ENCODE measurements at regions not wholly inside any gene's neighbourhood (a gene's known extent, or its start where the extent isn't known, plus 50 kb on each side); places are given as distances from the start of the nearest gene placed in this dataset.

DNA sequence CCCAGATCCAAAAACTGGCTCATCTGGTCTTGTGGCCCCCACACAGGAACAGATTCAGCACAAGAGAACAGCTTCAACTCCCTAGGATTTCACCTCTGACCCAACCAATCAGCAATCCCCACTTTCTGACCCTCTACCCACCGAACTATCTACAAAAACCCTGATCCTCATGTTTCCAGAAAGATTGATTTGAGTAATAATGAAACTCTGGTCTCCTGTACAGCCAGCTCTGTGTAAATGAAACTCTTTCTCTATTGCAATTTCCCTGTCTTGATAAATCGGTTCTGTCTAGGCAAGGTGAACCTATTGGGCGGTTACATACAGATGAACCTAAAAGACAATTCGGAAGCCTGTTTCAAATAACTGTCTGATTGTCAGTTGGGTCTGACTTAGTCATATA is 847.6 kb upstream of the ALCAM start:
- Histone ChIP-seq H3K9ac (ENCODE audit: low read length) (no peak overlapping the region), H3K4me3 (ENCODE audit: low read length) (no peak overlapping the region), H3K4me1 (ENCODE audit: control insufficient read depth, insufficient read depth, low read length) (no peaks in the 10 kb centered on the region)

DNA sequence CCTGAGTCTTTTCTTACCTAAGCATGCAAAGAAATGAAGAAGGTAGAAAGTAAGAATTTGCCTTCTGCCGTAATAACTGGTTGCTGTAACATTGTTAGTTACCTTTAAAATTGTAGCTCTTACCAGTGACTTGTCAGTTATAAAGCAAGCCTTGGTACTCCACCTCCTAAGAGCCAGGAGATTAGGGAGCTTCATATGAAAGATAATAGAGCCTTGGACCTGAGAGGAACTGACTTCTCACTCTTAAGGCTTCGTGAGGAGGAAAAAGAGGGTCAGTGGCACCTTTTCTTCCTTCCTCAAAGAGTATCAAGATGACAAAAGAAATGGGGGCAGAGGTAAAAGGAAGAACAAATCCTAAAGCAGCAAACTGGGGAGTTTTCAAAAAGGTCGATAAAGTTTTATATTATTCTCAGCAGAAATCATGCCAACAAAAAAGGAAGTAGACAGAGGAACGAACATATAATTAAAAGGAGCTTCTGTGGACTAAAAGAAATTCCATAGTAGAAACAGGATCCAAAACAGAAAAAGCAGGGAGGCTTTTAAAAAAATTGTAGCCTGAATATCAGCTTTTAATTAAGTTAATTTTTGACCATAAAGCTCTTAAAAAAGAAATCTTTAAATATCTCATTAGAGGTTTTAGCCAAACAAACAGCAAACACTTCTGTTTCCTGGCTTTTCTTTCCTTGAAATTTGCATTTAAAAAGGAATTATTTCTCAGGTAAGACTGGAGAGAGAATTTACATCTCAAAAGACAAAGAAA is 847.1 kb upstream of the ALCAM start:
- no peaks in the 10 kb centered on the region for H3K36me3 ChIP-seq (ENCODE audit: control insufficient read depth, insufficient read depth, low read length)
- H3K9ac ChIP-seq (ENCODE audit: low read length) = no peak overlapping the region
- no peak overlapping the region for H3K4me3 ChIP-seq (ENCODE audit: low read length)
- H3K9me3 ChIP-seq (ENCODE audit: control insufficient read depth, low read length) = no peaks in the 10 kb centered on the region
- H3K27me3 ChIP-seq (ENCODE audit: control insufficient read depth, insufficient read depth, low read length) = no peaks in the 10 kb centered on the region
- H3K4me1 ChIP-seq (ENCODE audit: control insufficient read depth, insufficient read depth, low read length) = no peaks in the 10 kb centered on the region

More for the DNA sequence above, 847.6 kb upstream of the ALCAM start:
- Histone ChIP-seq H3K9me3 (ENCODE audit: control insufficient read depth, low read length) (no peaks in the 10 kb centered on the region), H3K27me3 (ENCODE audit: control insufficient read depth, insufficient read depth, low read length) (no peaks in the 10 kb centered on the region), H3K36me3 (ENCODE audit: control insufficient read depth, insufficient read depth, low read length) (no peaks in the 10 kb centered on the region)

- Histone ChIP-seq H3K4me3 (ENCODE audit: low read length) (no peak overlapping the region), H3K4me1 (ENCODE audit: control insufficient read depth, insufficient read depth, low read length) (no peaks in the 10 kb centered on the region), H3K36me3 (ENCODE audit: control insufficient read depth, insufficient read depth, low read length) (no peaks in the 10 kb centered on the region), H3K27me3 (ENCODE audit: control insufficient read depth, insufficient read depth, low read length) (no peaks in the 10 kb centered on the region), H3K9me3 (ENCODE audit: control insufficient read depth, low read length) (no peaks in the 10 kb centered on the region), H3K9ac (ENCODE audit: low read length) (no peak overlapping the region)
Measured at GRCh38 chr3:104520228-104520655, 846.5 kb upstream of the ALCAM start.

GRCh38 chr3:104521606-104522336 is 844.9 kb upstream of the ALCAM start:
- Histone ChIP-seq H3K4me3 (ENCODE audit: low read length) (no peak overlapping the region), H3K9me3 (ENCODE audit: control insufficient read depth, low read length) (no peaks in the 10 kb centered on the region), H3K4me1 (ENCODE audit: control insufficient read depth, insufficient read depth, low read length) (no peaks in the 10 kb centered on the region), H3K36me3 (ENCODE audit: control insufficient read depth, insufficient read depth, low read length) (no peaks in the 10 kb centered on the region), H3K9ac (ENCODE audit: low read length) (no peak overlapping the region), H3K27me3 (ENCODE audit: control insufficient read depth, insufficient read depth, low read length) (no peaks in the 10 kb centered on the region)

DNA sequence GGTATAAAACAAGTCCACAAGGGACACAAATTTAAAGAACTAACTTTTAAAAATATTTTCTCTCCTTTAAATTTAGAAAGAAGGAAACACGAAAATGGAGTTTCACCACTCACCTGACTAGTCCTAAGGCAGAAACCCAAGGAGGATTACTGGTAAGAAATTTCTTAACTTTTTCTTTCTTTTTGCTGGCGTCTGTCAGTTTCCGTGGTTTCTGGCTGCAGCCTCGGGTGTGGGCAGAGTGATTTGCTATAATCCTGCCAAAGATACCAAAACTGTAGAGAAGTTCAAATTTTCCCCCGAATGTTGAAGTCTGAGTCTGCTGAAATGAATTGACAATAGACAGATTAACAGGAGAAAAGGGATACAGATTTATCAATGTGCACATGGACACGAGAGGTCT is 843.6 kb upstream of the ALCAM start:
- H3K4me1 ChIP-seq (ENCODE audit: control insufficient read depth, insufficient read depth, low read length) = no peaks in the 10 kb centered on the region
- H3K9ac ChIP-seq (ENCODE audit: low read length) = no peak overlapping the region
- no peaks in the 10 kb centered on the region for H3K27me3 ChIP-seq (ENCODE audit: control insufficient read depth, insufficient read depth, low read length)
- H3K9me3 ChIP-seq (ENCODE audit: control insufficient read depth, low read length) = no peaks in the 10 kb centered on the region
- H3K4me3 ChIP-seq (ENCODE audit: low read length) = no peak overlapping the region
- no peaks in the 10 kb centered on the region for H3K36me3 ChIP-seq (ENCODE audit: control insufficient read depth, insufficient read depth, low read length)

DNA sequence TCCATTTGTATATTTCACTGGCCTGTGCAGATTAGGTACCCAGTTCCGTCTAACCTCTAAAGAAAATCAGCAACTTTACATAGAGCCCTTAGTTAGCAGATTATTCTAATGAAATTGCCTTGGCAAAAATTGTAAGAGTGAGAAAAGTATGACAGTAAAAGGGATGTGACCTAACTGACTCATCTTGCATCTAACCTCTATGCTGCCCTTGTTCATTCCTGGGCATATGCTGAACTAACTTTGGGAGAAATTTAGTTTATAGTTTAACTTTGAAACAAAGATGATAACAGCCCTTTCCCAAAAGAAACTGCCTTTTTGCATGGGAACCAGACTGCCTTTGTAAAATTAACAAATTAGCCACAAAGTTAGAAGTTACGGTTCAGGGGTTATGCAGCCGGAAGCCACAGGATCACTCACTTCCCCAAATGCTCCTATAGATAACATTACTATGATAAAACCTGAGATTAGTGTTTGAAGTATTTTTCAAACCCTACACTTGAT is 839.8 kb upstream of the ALCAM start:
- H3K9ac ChIP-seq (ENCODE audit: low read length) = no peak overlapping the region
- H3K4me1 ChIP-seq (ENCODE audit: control insufficient read depth, insufficient read depth, low read length) = no peaks in the 10 kb centered on the region
- H3K9me3 ChIP-seq (ENCODE audit: control insufficient read depth, low read length) = no peaks in the 10 kb centered on the region
- H3K4me3 ChIP-seq (ENCODE audit: low read length) = no peak overlapping the region
- H3K36me3 ChIP-seq (ENCODE audit: control insufficient read depth, insufficient read depth, low read length) = no peaks in the 10 kb centered on the region
- H3K27me3 ChIP-seq (ENCODE audit: control insufficient read depth, insufficient read depth, low read length) = no peaks in the 10 kb centered on the region

DNA sequence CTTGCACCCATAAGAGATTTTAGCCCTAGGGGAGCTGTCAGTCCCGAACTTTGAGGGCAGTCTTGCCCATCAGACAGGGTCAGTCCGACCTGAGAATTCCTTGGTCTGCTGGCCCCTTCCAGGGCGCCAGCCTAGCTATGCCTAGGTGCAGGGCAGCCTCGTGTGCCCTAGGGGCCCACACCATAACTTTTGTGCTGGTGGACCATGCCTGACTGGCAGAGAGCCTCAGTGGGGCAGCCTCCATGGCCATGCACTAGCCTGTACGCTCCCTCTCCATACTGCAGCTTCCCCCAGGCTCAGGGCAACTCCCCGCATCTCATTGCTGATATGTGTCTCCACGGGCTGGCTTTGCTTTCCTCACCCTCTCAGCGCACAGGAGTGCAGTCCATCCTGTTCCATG is 835.8 kb upstream of the ALCAM start:
- Histone ChIP-seq H3K4me1 (ENCODE audit: control insufficient read depth, insufficient read depth, low read length) (no peaks in the 10 kb centered on the region), H3K36me3 (ENCODE audit: control insufficient read depth, insufficient read depth, low read length) (no peaks in the 10 kb centered on the region), H3K9ac (ENCODE audit: low read length) (no peak overlapping the region), H3K27me3 (ENCODE audit: control insufficient read depth, insufficient read depth, low read length) (no peaks in the 10 kb centered on the region), H3K4me3 (ENCODE audit: low read length) (no peak overlapping the region), H3K9me3 (ENCODE audit: control insufficient read depth, low read length) (no peaks in the 10 kb centered on the region)

- Histone ChIP-seq H3K9me3 (ENCODE audit: control insufficient read depth, low read length) (no peaks in the 10 kb centered on the region), H3K9ac (ENCODE audit: low read length) (no peak overlapping the region), H3K4me3 (ENCODE audit: low read length) (no peak overlapping the region), H3K4me1 (ENCODE audit: control insufficient read depth, insufficient read depth, low read length) (no peaks in the 10 kb centered on the region), H3K36me3 (ENCODE audit: control insufficient read depth, insufficient read depth, low read length) (no peaks in the 10 kb centered on the region), H3K27me3 (ENCODE audit: control insufficient read depth, insufficient read depth, low read length) (no peaks in the 10 kb centered on the region)
Measured at GRCh38 chr3:104536715-104537114, 830.0 kb upstream of the ALCAM start.

GRCh38 chr3:104537323-104537722 is 829.4 kb upstream of the ALCAM start:
- Histone ChIP-seq H3K36me3 (ENCODE audit: control insufficient read depth, insufficient read depth, low read length) (no peaks in the 10 kb centered on the region), H3K9me3 (ENCODE audit: control insufficient read depth, low read length) (no peaks in the 10 kb centered on the region), H3K4me1 (ENCODE audit: control insufficient read depth, insufficient read depth, low read length) (no peaks in the 10 kb centered on the region), H3K9ac (ENCODE audit: low read length) (no peak overlapping the region), H3K4me3 (ENCODE audit: low read length) (no peak overlapping the region), H3K27me3 (ENCODE audit: control insufficient read depth, insufficient read depth, low read length) (no peaks in the 10 kb centered on the region)

DNA sequence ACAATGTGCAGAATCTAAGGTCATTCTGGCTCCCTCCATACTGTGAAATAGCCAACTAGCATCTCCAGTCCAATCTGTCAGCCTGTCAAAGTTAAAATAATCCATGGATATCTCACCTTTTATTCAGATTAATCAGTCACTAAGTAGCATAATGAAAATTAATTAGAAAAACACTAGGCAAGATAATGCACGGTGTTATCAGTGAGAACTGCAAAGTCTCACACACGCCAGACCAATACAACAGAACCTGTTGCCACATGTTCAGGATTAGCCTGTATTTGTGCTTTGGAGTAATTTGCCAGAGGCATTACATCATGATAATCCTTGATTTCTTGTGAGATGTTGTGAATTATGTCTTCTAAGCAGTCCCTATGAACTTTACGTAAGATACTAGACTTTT is 820.4 kb upstream of the ALCAM start:
- H3K9ac ChIP-seq (ENCODE audit: low read length) = no peak overlapping the region
- H3K4me3 ChIP-seq (ENCODE audit: low read length) = no peak overlapping the region
- H3K36me3 ChIP-seq (ENCODE audit: control insufficient read depth, insufficient read depth, low read length) = no peaks in the 10 kb centered on the region
- H3K27me3 ChIP-seq (ENCODE audit: control insufficient read depth, insufficient read depth, low read length) = no peaks in the 10 kb centered on the region
- no peaks in the 10 kb centered on the region for H3K4me1 ChIP-seq (ENCODE audit: control insufficient read depth, insufficient read depth, low read length)
- no peaks in the 10 kb centered on the region for H3K9me3 ChIP-seq (ENCODE audit: control insufficient read depth, low read length)

DNA sequence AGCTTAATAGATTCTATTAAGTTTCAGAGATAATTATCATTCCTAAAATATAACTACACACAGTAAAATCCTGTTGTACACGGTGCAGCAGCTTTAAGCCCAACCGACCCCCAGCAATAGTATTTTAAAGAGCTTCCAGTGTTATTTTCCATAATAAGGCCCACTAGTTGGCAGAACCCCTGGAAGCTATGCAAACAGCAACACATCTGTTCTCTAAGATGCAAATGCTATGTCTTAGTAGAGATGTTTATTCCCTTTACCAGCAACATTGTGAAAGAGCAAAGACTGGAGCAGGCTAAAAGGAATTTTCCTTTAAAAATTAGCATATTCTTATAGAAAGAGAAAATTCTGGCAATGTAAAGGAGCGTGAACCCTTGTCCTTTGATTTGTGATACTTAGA is 819.7 kb upstream of the ALCAM start:
- Histone ChIP-seq H3K4me3 (ENCODE audit: low read length) (no peak overlapping the region), H3K9ac (ENCODE audit: low read length) (no peak overlapping the region), H3K27me3 (ENCODE audit: control insufficient read depth, insufficient read depth, low read length) (no peaks in the 10 kb centered on the region), H3K9me3 (ENCODE audit: control insufficient read depth, low read length) (no peaks in the 10 kb centered on the region), H3K4me1 (ENCODE audit: control insufficient read depth, insufficient read depth, low read length) (no peaks in the 10 kb centered on the region), H3K36me3 (ENCODE audit: control insufficient read depth, insufficient read depth, low read length) (no peaks in the 10 kb centered on the region)

DNA sequence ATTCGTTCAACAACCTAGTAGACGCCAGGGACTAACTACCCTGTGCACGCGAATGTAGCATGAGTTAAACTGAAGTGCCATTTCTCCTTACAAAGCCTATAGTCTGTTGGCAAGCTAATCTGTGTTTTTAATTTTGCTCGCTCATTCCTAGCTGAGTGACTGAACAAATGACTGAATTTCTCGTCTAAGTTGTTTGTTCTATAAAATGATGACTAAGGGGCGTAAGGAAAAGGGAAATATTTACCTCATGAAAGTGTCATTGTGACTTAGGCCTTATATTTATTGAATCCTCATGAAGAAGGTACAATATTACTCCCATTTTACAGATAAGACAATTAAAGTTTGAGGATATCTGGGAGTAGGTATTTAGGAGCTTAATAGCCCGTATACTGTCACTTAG is 818.3 kb upstream of the ALCAM start:
- Histone ChIP-seq H3K9ac (ENCODE audit: low read length) (no peak overlapping the region), H3K27me3 (ENCODE audit: control insufficient read depth, insufficient read depth, low read length) (no peaks in the 10 kb centered on the region), H3K36me3 (ENCODE audit: control insufficient read depth, insufficient read depth, low read length) (no peaks in the 10 kb centered on the region), H3K4me1 (ENCODE audit: control insufficient read depth, insufficient read depth, low read length) (no peaks in the 10 kb centered on the region), H3K4me3 (ENCODE audit: low read length) (no peak overlapping the region), H3K9me3 (ENCODE audit: control insufficient read depth, low read length) (no peaks in the 10 kb centered on the region)
